B cell (primary cell): ENCODE measurements at regions not wholly inside any gene's neighbourhood (a gene's known extent, or its start where the extent isn't known, plus 50 kb on each side); places are given as distances from the start of the nearest gene placed in this dataset.

Experiments
- ATAC-seq: fragments of 200-7000 bp; cut with Tn5 transposase; one replicate; pipeline ENCODE4 v1.10.0; 2021; ENCODE audit warnings: low read depth, mild to moderate bottlenecking, moderate number of reproducible peaks, moderate library complexity
- CTCF ChIA-PET: fragments of 350-600 bp; sonication (Branson Sonifier 250); formaldehyde crosslinking; loops from one replicate; lab custom pipeline; 2021; ENCODE audit warnings: antibody characterized with exemption, inconsistent platforms; lab: Charles Lee
- POLR2A ChIA-PET: fragments of 350-600 bp; sonication (Branson Sonifier 250); formaldehyde crosslinking; loops from one replicate; lab custom pipeline; 2021; ENCODE audit warnings: antibody characterized with exemption; lab: Charles Lee
- DNase-seq: peaks from one replicate; pipeline ENCODE4 v3.0.0; 2013
- H2AFZ ChIP-seq: 2 replicates; pipeline ENCODE4 v1.6.1; 2012; ENCODE audit warnings: mild to moderate bottlenecking, low read depth, low read length; ENCODE audit not compliant: insufficient read depth, poor library complexity, severe bottlenecking
- H3K27ac ChIP-seq, 2 donors: 1 replicate in 1 of 2; 2 replicates in 1 of 2; pipeline ENCODE4 v1.5.1; 2012 to 2013; ENCODE audit warnings: low read length in 2 of 2, mild to moderate bottlenecking in 2 of 2, moderate library complexity in 1 of 2
- H3K27me3 ChIP-seq, 4 experiments: fragments of 200-600 bp in 1 of 4; sonication (generic) in 1 of 4; replicated peaks in 1 of 4; 1 replicate in 2 of 4; 2 replicates in 2 of 4; pipeline versions ENCODE4 v1.6.1 to v1.7.0; 2013 to 2016; ENCODE audit warnings: low read length in 3 of 4, mild to moderate bottlenecking in 2 of 4, mixed read lengths in 1 of 4, moderate library complexity in 1 of 4; ENCODE audit not compliant: insufficient read depth in 4 of 4, control insufficient read depth in 3 of 4; ENCODE audit errors: control extremely low read depth in 1 of 4
- H3K36me3 ChIP-seq, 2 experiments: replicated peaks in 1 of 2; 1 replicate in 1 of 2; 2 replicates in 1 of 2; pipeline versions ENCODE4 v1.6.1 to v1.7.1; 2013; ENCODE audit warnings: low read length in 1 of 2; ENCODE audit not compliant: insufficient read depth in 2 of 2, control insufficient read depth in 1 of 2; ENCODE audit errors: control extremely low read depth in 1 of 2, extremely low read depth in 1 of 2
- H3K4me1 ChIP-seq, 2 donors: fragments of 200-600 bp in 1 of 2; sonication (generic) in 1 of 2; 1 replicate in 1 of 2; 2 replicates in 1 of 2; pipeline versions ENCODE4 v1.5.1 to v1.6.1; 2013 to 2017; ENCODE audit warnings: low read length in 2 of 2; ENCODE audit not compliant: control insufficient read depth in 2 of 2, insufficient read depth in 2 of 2
- H3K4me2 ChIP-seq: replicated peaks from 2 replicates; pipeline ENCODE3; 2012; ENCODE audit warnings: mild to moderate bottlenecking, low read depth, low read length; ENCODE audit not compliant: poor library complexity, severe bottlenecking
- H3K4me3 ChIP-seq, 5 experiments: fragments of 200-600 bp in 1 of 5; sonication (generic) in 1 of 5; 1 replicate in 3 of 5; 2 replicates in 2 of 5; pipeline versions ENCODE4 v1.5.1 to v1.7.0; 2011 to 2016; ENCODE audit warnings: low read length in 4 of 5, mild to moderate bottlenecking in 4 of 5, low read depth in 2 of 5, control low read depth in 1 of 5, moderate library complexity in 1 of 5; ENCODE audit not compliant: insufficient read depth in 1 of 5; ENCODE audit errors: control extremely low read depth in 1 of 5, extremely low read depth in 1 of 5
- H3K79me2 ChIP-seq: fragments of 200-600 bp; sonication (generic); one replicate; pipeline ENCODE4 v1.6.0; 2016; ENCODE audit warnings: low read length; ENCODE audit not compliant: control insufficient read depth, insufficient read depth
- H3K9ac ChIP-seq: fragments of 200-600 bp; sonication (generic); 2 replicates; pipeline ENCODE4 v1.6.1; 2017; ENCODE audit warnings: mild to moderate bottlenecking, low read length, moderate library complexity
- H3K9me3 ChIP-seq, 3 donors: one replicate each; pipeline versions ENCODE4 v1.6.1 to v1.7.1; 2013; ENCODE audit warnings: low read length in 2 of 3; ENCODE audit not compliant: control insufficient read depth in 2 of 3, insufficient read depth in 1 of 3; ENCODE audit errors: control extremely low read depth in 1 of 3
- H4K20me1 ChIP-seq: 2 replicates; pipeline ENCODE4 v1.6.0; 2012; ENCODE audit warnings: mild to moderate bottlenecking, low read length; ENCODE audit not compliant: insufficient read depth, control insufficient read depth, poor library complexity, severe bottlenecking
- H3K27ac Mint-ChIP-seq: one replicate; pipeline ENCODE4 v1.8.0; 2021; ENCODE audit warnings: mixed read lengths
- H3K27me3 Mint-ChIP-seq: one replicate; pipeline ENCODE4 v1.8.0; 2021; ENCODE audit warnings: mixed read lengths
- H3K4me1 Mint-ChIP-seq: one replicate; pipeline ENCODE4 v1.8.0; 2021; ENCODE audit warnings: mixed read lengths
- H3K4me3 Mint-ChIP-seq: one replicate; pipeline ENCODE4 v1.8.0; 2021; ENCODE audit warnings: mixed read lengths
- H3K9me3 Mint-ChIP-seq: one replicate; pipeline ENCODE4 v1.8.0; 2022; ENCODE audit warnings: mixed read lengths; ENCODE audit not compliant: insufficient read depth
- CTCF ChIP-seq: fragments of 200-600 bp; IDR thresholded peaks from one replicate; pipeline ENCODE4 v1.8.0; 2022; ENCODE audit warnings: antibody characterized with exemption, mild to moderate bottlenecking
- EZH2 ChIP-seq: IDR thresholded peaks from 2 replicates; pipeline ENCODE4 v1.6.1; 2012; ENCODE audit warnings: borderline replicate concordance, low read depth, mild to moderate bottlenecking, moderate library complexity, low read length; ENCODE audit not compliant: insufficient read depth, poor library complexity, severe bottlenecking
- WGBS: methylation state at CpG from one replicate; pipeline ENCODE4 v1.1.5; 2013; ENCODE audit warnings: missing lambda C conversion rate; ENCODE audit not compliant: insufficient coverage; 5-methylcytosine and 5-hydroxymethylcytosine counted together
- intact Hi-C: fragments of 100-400 bp; cut with micrococcal nuclease; formaldehyde crosslinking; loops from one replicate; pipeline ENCODE4 v1.10.0; 2022

GRCh38 chr9:115635680-115636383, 517.8 kb upstream of the PAPPA start:
- Histone ChIP-seq H3K27me3 (no peaks in the 10 kb centered on the region), H2AFZ (no peak overlapping the region), H3K4me1 (no peaks in the 10 kb centered on the region), H3K9ac (no peak overlapping the region), H3K36me3 (no peaks in the 10 kb centered on the region), H3K4me2 (no peak overlapping the region), H3K9me3 (no peaks in the 10 kb centered on the region), H4K20me1 (no peaks in the 10 kb centered on the region), H3K4me3 (no peak overlapping the region), H3K79me2 (no peaks in the 10 kb centered on the region), H3K27ac (no peak overlapping the region)
- intact Hi-C loops = no loop called here
- H3K9me3 Mint-ChIP-seq = no peaks in the 10 kb centered on the region
- WGBS = 78% methylated on average over 1 of the region's 1 CpG
- ATAC-seq (no peak), DNase-seq (no peak)
- no peak for TF ChIP-seq CTCF
- POLR2A ChIA-PET = no interaction called here
- no peak overlapping the region for H3K27ac Mint-ChIP-seq
- CTCF ChIA-PET = no interaction called here
- peaks cover 6% of the 10 kb centered on the region for H3K27me3 Mint-ChIP-seq
- H3K4me1 Mint-ChIP-seq = no peaks in the 10 kb centered on the region
- H3K4me3 Mint-ChIP-seq = no peak overlapping the region

DNA sequence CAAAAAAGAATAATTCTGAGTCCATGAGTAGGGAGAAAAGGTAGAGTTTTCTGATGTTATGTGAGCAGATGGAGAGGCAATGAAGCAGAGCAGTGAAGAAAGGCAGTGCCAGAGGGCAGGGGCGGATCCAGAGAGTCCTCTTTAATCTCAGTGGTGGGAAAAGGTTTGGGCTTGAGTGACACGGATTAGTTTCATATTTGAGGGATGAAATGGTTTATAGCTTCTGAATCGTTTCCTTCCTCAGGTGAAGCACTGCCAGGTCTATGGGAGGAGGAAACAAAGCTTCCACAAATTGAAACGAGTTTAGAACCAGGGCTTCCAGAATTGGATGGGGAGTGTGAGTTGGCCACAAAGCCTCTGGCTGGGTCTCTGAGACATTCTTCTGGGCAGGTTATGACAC, 517.0 kb upstream of the PAPPA start:
- intact Hi-C loops = no loop called here
- H2AFZ ChIP-seq = no peak overlapping the region
- POLR2A ChIA-PET = no interaction called here

More for the DNA sequence above, 517.0 kb upstream of the PAPPA start:
- no peak for DNase-seq
- Mint-ChIP-seq H3K27ac (no peak overlapping the region), H3K4me3 (no peak overlapping the region), H3K27me3 (peaks cover 6% of the 10 kb centered on the region), H3K9me3 (no peaks in the 10 kb centered on the region), H3K4me1 (no peaks in the 10 kb centered on the region)
- Histone ChIP-seq H3K9ac (no peak overlapping the region), H3K9me3 (no peaks in the 10 kb centered on the region), H3K36me3 (no peaks in the 10 kb centered on the region), H3K27me3 (no peaks in the 10 kb centered on the region), H3K4me3 (no peak overlapping the region), H4K20me1 (no peaks in the 10 kb centered on the region), H3K4me2 (no peak overlapping the region), H3K4me1 (no peaks in the 10 kb centered on the region), H3K27ac (no peak overlapping the region), H3K79me2 (no peaks in the 10 kb centered on the region)
- no peak for TF ChIP-seq EZH2
- TF ChIP-seq CTCF = no peak
- CTCF ChIA-PET = no interaction called here
- ATAC-seq = no peak
- WGBS = 71% methylated on average over 4 of the region's 4 CpGs
